GM23248 (cell line): ENCODE measurements at regions not wholly inside any gene's neighbourhood (a gene's known extent, or its start where the extent isn't known, plus 50 kb on each side); places are given as distances from the start of the nearest gene placed in this dataset.

ENCODE experiments used
- EZH2 ChIP-seq: fragments of 200-600 bp; sonication (generic); IDR thresholded peaks from 2 replicates; pipeline ENCODE4 v1.6.1; 2018; ENCODE audit warnings: antibody characterized with exemption, mild to moderate bottlenecking; ENCODE audit not compliant: insufficient read depth, poor library complexity, severe bottlenecking
- EZH2phosphoT487 ChIP-seq: fragments of 200-600 bp; sonication (generic); IDR thresholded peaks from 2 replicates; pipeline ENCODE4 v1.6.1; 2018; ENCODE audit warnings: antibody characterized with exemption, moderate library complexity, mild to moderate bottlenecking, low read depth; ENCODE audit not compliant: insufficient read depth

DNA sequence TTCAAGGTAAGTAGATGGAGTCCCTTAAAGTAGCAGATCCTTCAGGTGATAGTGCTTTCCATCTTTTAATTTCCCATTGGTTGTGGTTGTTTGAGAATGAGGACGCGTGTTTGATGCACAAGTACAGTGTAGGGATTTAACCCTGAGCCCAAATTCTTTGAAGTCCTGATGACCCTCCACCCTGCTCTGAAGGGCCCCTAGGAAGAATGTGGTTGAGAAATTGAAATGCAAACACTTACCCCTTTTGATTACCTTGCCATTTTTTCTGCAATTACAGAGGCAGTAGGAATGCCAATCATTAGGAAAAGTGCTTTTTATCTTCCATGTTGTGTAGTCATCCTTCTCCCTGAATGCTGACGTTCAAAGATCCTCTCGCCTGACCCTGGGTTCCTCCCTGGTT lies 112.4 kb downstream of the ZNF518B start:
- no peak for TF ChIP-seq EZH2
- TF ChIP-seq EZH2phosphoT487, result no peak
